Body of pancreas (tissue), 4 donors: ENCODE measurements at regions not wholly inside any gene's neighbourhood (a gene's known extent, or its start where the extent isn't known, plus 50 kb on each side); places are given as distances from the start of the nearest gene placed in this dataset.

Source experiments
- CTCF ChIP-seq, 7 experiments: fragments of 450-650 bp in 4 of 7; fragments of 200-600 bp in 3 of 7; sonication (generic) in 3 of 7; IDR thresholded peaks; one replicate each; pipeline ENCODE4 v1.5.1; 2016 to 2019; ENCODE audit warnings: antibody characterized with exemption in 7 of 7
- POLR2A ChIP-seq, 3 donors: fragments of 450-650 bp; IDR thresholded peaks; one replicate each; pipeline ENCODE4 v1.6.1; 2016; ENCODE audit warnings: antibody characterized with exemption in 3 of 3, mild to moderate bottlenecking in 2 of 3

DNA sequence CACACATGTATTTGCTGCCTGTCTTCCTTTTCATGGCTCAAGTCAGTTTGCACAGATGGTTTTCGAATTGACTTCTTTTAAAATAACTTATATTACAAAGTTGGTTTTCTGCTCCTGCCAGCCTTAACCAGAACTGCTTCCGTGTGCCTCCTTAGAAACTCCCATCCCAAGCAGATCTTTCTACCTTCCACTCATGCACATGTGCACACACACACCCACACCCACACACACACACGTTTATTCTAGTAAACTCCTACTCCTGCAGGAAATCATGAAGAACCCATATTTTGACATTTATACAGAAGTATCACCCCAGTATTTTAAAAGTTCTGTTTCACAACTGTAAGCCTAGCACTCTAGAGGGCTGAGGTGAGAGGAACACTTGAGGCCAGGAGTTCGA lies 329.5 kb upstream of the SOX9 start:
- TF ChIP-seq POLR2A (IDR thresholded peaks at IDR 0.05) (no peak), CTCF (IDR thresholded peaks at IDR 0.05) (no peak)
